MM.1S (cell line): ENCODE measurements at regions not wholly inside any gene's neighbourhood (a gene's known extent, or its start where the extent isn't known, plus 50 kb on each side); places are given as distances from the start of the nearest gene placed in this dataset.

Source experiments
- DNase-seq: peaks from one replicate; pipeline ENCODE4 v3.0.0-alpha.2; 2015
- H2AFZ ChIP-seq: fragments of 300-600 bp; sonication (generic); 2 replicates; pipeline ENCODE4 v1.6.0; 2016; ENCODE audit warnings: antibody characterized with exemption, low read length
- H3F3A ChIP-seq: fragments of 300-600 bp; sonication (generic); 2 replicates; pipeline ENCODE4 v1.6.1; 2016; ENCODE audit warnings: mild to moderate bottlenecking, antibody characterized with exemption, low read length, moderate library complexity, mixed read lengths; ENCODE audit not compliant: insufficient read depth
- H3K27ac ChIP-seq: fragments of 300-600 bp; sonication (generic); 2 replicates; pipeline ENCODE4 v1.5.1; 2016; ENCODE audit warnings: mild to moderate bottlenecking, low read length
- H3K27me3 ChIP-seq: fragments of 300-600 bp; sonication (generic); replicated peaks from 2 replicates; pipeline ENCODE4 v1.6.0; 2016; ENCODE audit warnings: low read length; ENCODE audit not compliant: insufficient read depth
- H3K36me3 ChIP-seq: fragments of 300-600 bp; sonication (generic); replicated peaks from 2 replicates; pipeline ENCODE4 v1.6.1; 2016; ENCODE audit warnings: mild to moderate bottlenecking, low read length, mixed read lengths; ENCODE audit not compliant: insufficient read depth
- H3K4me1 ChIP-seq: fragments of 300-600 bp; sonication (generic); 2 replicates; pipeline ENCODE4 v1.6.1; 2016; ENCODE audit warnings: low read length, mixed read lengths
- H3K4me2 ChIP-seq: fragments of 300-600 bp; sonication (generic); 2 replicates; pipeline ENCODE4 v1.6.0; 2016; ENCODE audit warnings: low read depth, low read length
- H3K4me3 ChIP-seq: fragments of 300-600 bp; sonication (generic); 2 replicates; pipeline ENCODE4 v1.5.1; 2016; ENCODE audit warnings: low read length, mixed read lengths
- H3K79me2 ChIP-seq: fragments of 300-600 bp; sonication (generic); 2 replicates; pipeline ENCODE4 v1.6.1; 2016; ENCODE audit warnings: mixed run types, low read length, mixed read lengths
- H3K9ac ChIP-seq: fragments of 300-600 bp; sonication (generic); 2 replicates; pipeline ENCODE4 v1.6.1; 2016; ENCODE audit warnings: low read length, mixed read lengths
- H3K9me2 ChIP-seq: fragments of 300-600 bp; sonication (generic); replicated peaks from 2 replicates; pipeline ENCODE4 v1.6.1; 2016; ENCODE audit warnings: mild to moderate bottlenecking, low read length, mixed read lengths; ENCODE audit not compliant: insufficient read depth
- H3K9me3 ChIP-seq: fragments of 300-600 bp; sonication (generic); replicated peaks from 2 replicates; pipeline ENCODE4 v1.6.1; 2016; ENCODE audit warnings: mild to moderate bottlenecking, low read length, mixed read lengths; ENCODE audit not compliant: insufficient read depth
- H4K20me1 ChIP-seq: fragments of 300-600 bp; sonication (generic); 2 replicates; pipeline ENCODE4 v1.6.1; 2016; ENCODE audit warnings: mild to moderate bottlenecking, low read length, moderate library complexity, mixed read lengths; ENCODE audit not compliant: insufficient read depth
- CTCF ChIP-seq: fragments of 300-600 bp; sonication (generic); IDR thresholded peaks from 2 replicates; pipeline ENCODE4 v1.5.1; 2016; ENCODE audit warnings: antibody characterized with exemption, low read length, mixed read lengths
- EZH2 ChIP-seq: fragments of 300-600 bp; sonication (generic); optimal IDR thresholded peaks from 2 replicates; pipeline ENCODE3; 2017; ENCODE audit warnings: low read depth, mild to moderate bottlenecking, antibody characterized with exemption, low read length, mixed read lengths
- EZH2phosphoT487 ChIP-seq: fragments of 300-600 bp; sonication (generic); IDR thresholded peaks from 2 replicates; pipeline ENCODE4 v1.6.1; 2018; ENCODE audit warnings: antibody characterized with exemption, low read length

- no peaks in the 10 kb centered on the region for H4K20me1 ChIP-seq
- TF ChIP-seq EZH2 = no peak
- no peak for TF ChIP-seq EZH2phosphoT487
- TF ChIP-seq CTCF = no peak
- no peak overlapping the region for H3K27ac ChIP-seq
- no peaks in the 10 kb centered on the region for H3K4me1 ChIP-seq
- no peaks in the 10 kb centered on the region for H3K36me3 ChIP-seq
- no peaks in the 10 kb centered on the region for H3K9me2 ChIP-seq
- H3K4me2 ChIP-seq = no peak overlapping the region
- H3K79me2 ChIP-seq = no peaks in the 10 kb centered on the region
- H3K9me3 ChIP-seq = no peaks in the 10 kb centered on the region
- no peak for DNase-seq
- H3K27me3 ChIP-seq = no peaks in the 10 kb centered on the region
- no peak overlapping the region for H3K9ac ChIP-seq
- no peak overlapping the region for H3K4me3 ChIP-seq
- H2AFZ ChIP-seq = no peak overlapping the region
- H3F3A ChIP-seq = no peaks in the 10 kb centered on the region
Observed at GRCh38 chr3:4045756-4046155, 246.5 kb downstream of the LRRN1 start.

- Histone ChIP-seq H4K20me1 (no peaks in the 10 kb centered on the region), H3K9ac (no peak overlapping the region), H3K27ac (no peak overlapping the region), H3K79me2 (no peaks in the 10 kb centered on the region), H3K4me1 (no peaks in the 10 kb centered on the region), H3K4me2 (no peak overlapping the region), H3K27me3 (no peaks in the 10 kb centered on the region), H3K9me3 (no peaks in the 10 kb centered on the region), H2AFZ (no peak overlapping the region), H3F3A (no peaks in the 10 kb centered on the region), H3K4me3 (no peak overlapping the region), H3K9me2 (no peaks in the 10 kb centered on the region), H3K36me3 (no peaks in the 10 kb centered on the region)
- no peak for DNase-seq
- no peak for TF ChIP-seq EZH2
- no peak for TF ChIP-seq EZH2phosphoT487
- TF ChIP-seq CTCF = no peak
Observed at GRCh38 chr3:4047366-4047765, 248.1 kb downstream of the LRRN1 start.

- Histone ChIP-seq H3K9ac (no peak overlapping the region), H4K20me1 (no peaks in the 10 kb centered on the region), H3K36me3 (no peaks in the 10 kb centered on the region), H3K4me2 (no peak overlapping the region), H3F3A (no peaks in the 10 kb centered on the region), H3K9me3 (no peaks in the 10 kb centered on the region), H3K79me2 (no peaks in the 10 kb centered on the region), H3K4me1 (no peaks in the 10 kb centered on the region), H3K9me2 (no peaks in the 10 kb centered on the region), H3K4me3 (no peak overlapping the region), H3K27me3 (no peaks in the 10 kb centered on the region), H2AFZ (no peak overlapping the region), H3K27ac (no peak overlapping the region)
- TF ChIP-seq EZH2phosphoT487 (no peak), CTCF (no peak), EZH2 (no peak)
- no peak for DNase-seq
Observed at GRCh38 chr3:4052706-4053105, 250.5 kb upstream of the SETMAR start.
